ENCODE measurements at regions not wholly inside any gene's neighbourhood (a gene's known extent, or its start where the extent isn't known, plus 50 kb on each side); places are given as distances from the start of the nearest gene placed in this dataset.

GRCh38 chr9:16211946-16212345, 658.5 kb downstream of the BNC2 start:
- no peaks in the 10 kb centered on the region for H3K4me1 ChIP-seq
- no peaks in the 10 kb centered on the region for H3K36me3 Mint-ChIP-seq (ENCODE audit: insufficient read depth, unreplicated experiment)
- peaks cover 10% of the 10 kb centered on the region for H3K9me3 Mint-ChIP-seq (ENCODE audit: unreplicated experiment)
- H3K9me3 ChIP-seq = no peaks in the 10 kb centered on the region
- no peak for TF ChIP-seq CTCF (IDR thresholded peaks at IDR 0.05; ENCODE audit: insufficient read depth in 1 of 2, low read depth in 1 of 2, low read length in 1 of 2, severe bottlenecking in 1 of 2, unreplicated experiment in 1 of 2)
- H3K27me3 ChIP-seq (replicated peaks; ENCODE audit: control insufficient read depth, insufficient read depth, low read length) = no peaks in the 10 kb centered on the region
- no peak overlapping the region for H3K27ac Mint-ChIP-seq (ENCODE audit: unreplicated experiment)
- no peak for DNase-seq
- H3K4me3 ChIP-seq (ENCODE audit: low read depth, low read length) = no peak overlapping the region
- no TSS peak for BruUV-seq (replicated peaks)
- no peak overlapping the region for H3K4me3 Mint-ChIP-seq (ENCODE audit: unreplicated experiment)
- POLR2A ChIA-PET = no interaction called here
- intact Hi-C loops (cut with micrococcal nuclease; ENCODE audit: unreplicated experiment) = no loop called here
- no peaks in the 10 kb centered on the region for H3K4me1 Mint-ChIP-seq (ENCODE audit: low read depth, unreplicated experiment)
- CTCF ChIA-PET = no interaction called here
- H3K36me3 ChIP-seq (ENCODE audit: control insufficient read depth, insufficient read depth, low read length) = no peaks in the 10 kb centered on the region
- peaks cover 7% of the 10 kb centered on the region for H3K27me3 Mint-ChIP-seq (ENCODE audit: insufficient read depth, unreplicated experiment)

GRCh38 chr9:16213781-16214515, 656.5 kb downstream of the BNC2 start:
- H3K36me3 Mint-ChIP-seq (ENCODE audit: insufficient read depth, unreplicated experiment) = no peaks in the 10 kb centered on the region
- no peak for TF ChIP-seq CTCF (IDR thresholded peaks at IDR 0.05; ENCODE audit: insufficient read depth in 1 of 2, low read depth in 1 of 2, low read length in 1 of 2, severe bottlenecking in 1 of 2, unreplicated experiment in 1 of 2)
- peaks cover 9% of the 10 kb centered on the region for H3K27me3 Mint-ChIP-seq (ENCODE audit: insufficient read depth, unreplicated experiment)
- no peak for DNase-seq
- ChIA-PET POLR2A (no interaction called here), CTCF (no interaction called here)
- intact Hi-C loops (cut with micrococcal nuclease; ENCODE audit: unreplicated experiment) = no loop called here
- peaks cover 10% of the 10 kb centered on the region for H3K9me3 Mint-ChIP-seq (ENCODE audit: unreplicated experiment)
- H3K4me1 Mint-ChIP-seq (ENCODE audit: low read depth, unreplicated experiment) = no peaks in the 10 kb centered on the region
- no peak overlapping the region for H3K4me3 Mint-ChIP-seq (ENCODE audit: unreplicated experiment)
- Histone ChIP-seq H3K27me3 (replicated peaks; ENCODE audit: control insufficient read depth, insufficient read depth, low read length) (no peaks in the 10 kb centered on the region), H3K4me3 (ENCODE audit: low read depth, low read length) (no peak overlapping the region), H3K36me3 (ENCODE audit: control insufficient read depth, insufficient read depth, low read length) (no peaks in the 10 kb centered on the region), H3K9me3 (no peaks in the 10 kb centered on the region), H3K4me1 (no peaks in the 10 kb centered on the region)
- H3K27ac Mint-ChIP-seq (ENCODE audit: unreplicated experiment) = no peak overlapping the region
- no TSS peak for BruUV-seq (replicated peaks)

GRCh38 chr9:16214677-16215352, 655.7 kb downstream of the BNC2 start:
- Mint-ChIP-seq H3K27me3 (ENCODE audit: insufficient read depth, unreplicated experiment) (peaks cover 9% of the 10 kb centered on the region), H3K27ac (ENCODE audit: unreplicated experiment) (no peak overlapping the region), H3K9me3 (ENCODE audit: unreplicated experiment) (peaks cover 7% of the 10 kb centered on the region), H3K36me3 (ENCODE audit: insufficient read depth, unreplicated experiment) (no peaks in the 10 kb centered on the region), H3K4me3 (ENCODE audit: unreplicated experiment) (no peak overlapping the region), H3K4me1 (ENCODE audit: low read depth, unreplicated experiment) (no peaks in the 10 kb centered on the region)
- Histone ChIP-seq H3K4me1 (no peaks in the 10 kb centered on the region), H3K27me3 (replicated peaks; ENCODE audit: control insufficient read depth, insufficient read depth, low read length) (no peaks in the 10 kb centered on the region), H3K36me3 (ENCODE audit: control insufficient read depth, insufficient read depth, low read length) (no peaks in the 10 kb centered on the region), H3K9me3 (no peaks in the 10 kb centered on the region), H3K4me3 (ENCODE audit: low read depth, low read length) (no peak overlapping the region)
- ChIA-PET CTCF (no interaction called here), POLR2A (no interaction called here)
- DNase-seq = no peak
- no TSS peak for BruUV-seq (replicated peaks)
- TF ChIP-seq CTCF (IDR thresholded peaks at IDR 0.05; ENCODE audit: insufficient read depth in 1 of 2, low read depth in 1 of 2, low read length in 1 of 2, severe bottlenecking in 1 of 2, unreplicated experiment in 1 of 2) = no peak
- intact Hi-C loops (cut with micrococcal nuclease; ENCODE audit: unreplicated experiment) = no loop called here

Measured in Caco-2 (cell line).